ENCODE measurements at regions not wholly inside any gene's neighbourhood (a gene's known extent, or its start where the extent isn't known, plus 50 kb on each side); places are given as distances from the start of the nearest gene placed in this dataset.

DNA sequence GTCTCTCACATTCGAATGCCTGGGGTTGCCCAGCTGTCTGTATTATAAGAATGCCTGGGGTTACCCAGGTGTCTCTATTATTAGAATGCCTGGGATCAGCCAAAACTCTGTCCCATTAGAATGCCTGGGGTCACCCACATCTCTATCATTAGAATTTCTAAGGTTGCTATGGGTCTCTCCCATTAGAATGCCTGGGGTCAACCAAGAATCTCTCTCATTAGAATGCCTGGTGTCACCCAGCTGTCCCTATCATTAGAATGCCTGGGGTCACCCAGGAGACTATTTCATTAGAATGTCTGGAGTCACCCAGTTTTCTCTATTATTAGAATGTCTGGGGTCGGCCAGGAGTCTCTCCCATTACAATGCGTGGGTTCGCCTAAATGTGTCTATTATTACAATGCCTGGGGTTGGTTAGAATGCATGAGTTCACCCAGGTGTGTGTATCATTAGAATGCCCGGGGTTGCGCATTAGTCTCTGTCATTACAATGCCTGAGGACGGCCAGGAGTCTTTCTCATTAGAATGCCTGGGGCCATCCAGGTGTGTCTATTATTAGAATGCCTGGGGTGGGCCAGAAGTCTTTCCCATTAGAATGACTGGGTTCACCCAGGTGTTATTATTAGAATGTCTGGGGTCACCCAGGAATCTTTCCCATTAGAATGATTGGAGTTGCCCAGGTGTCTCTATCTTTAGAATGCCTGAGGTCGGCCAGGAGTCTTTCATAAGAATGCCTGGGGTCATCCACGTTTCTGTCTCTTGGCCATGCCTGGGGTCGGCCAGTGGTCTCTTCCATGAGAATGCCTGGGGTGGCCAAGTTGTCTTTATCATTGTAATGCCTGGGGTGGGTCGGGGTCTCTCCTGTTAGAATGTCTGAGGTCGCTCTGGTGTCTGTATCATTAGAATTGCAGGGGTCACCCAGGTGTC is 59.6 kb downstream of the RNF187 start:
- DNase-seq (ENCODE audit: low read depth in 2 of 2): no peak

DNA sequence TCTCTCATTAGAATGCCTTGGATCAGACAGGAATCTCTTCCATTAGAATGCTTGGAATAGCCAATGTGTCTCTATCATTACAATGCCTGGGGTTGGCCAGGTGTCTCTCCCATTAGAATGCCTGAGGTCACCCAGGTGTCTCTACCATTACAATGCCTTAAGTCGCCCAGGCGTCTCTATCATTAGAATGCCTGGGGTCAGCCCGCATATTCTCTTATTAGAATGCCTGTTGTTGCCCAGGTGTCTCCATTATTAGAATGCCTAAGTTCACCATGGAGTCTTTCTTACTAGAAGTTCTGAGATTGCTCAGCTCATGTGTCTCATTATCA is 60.2 kb downstream of the RNF187 start:
- no peak for DNase-seq (ENCODE audit: low read depth in 2 of 2)

DNA sequence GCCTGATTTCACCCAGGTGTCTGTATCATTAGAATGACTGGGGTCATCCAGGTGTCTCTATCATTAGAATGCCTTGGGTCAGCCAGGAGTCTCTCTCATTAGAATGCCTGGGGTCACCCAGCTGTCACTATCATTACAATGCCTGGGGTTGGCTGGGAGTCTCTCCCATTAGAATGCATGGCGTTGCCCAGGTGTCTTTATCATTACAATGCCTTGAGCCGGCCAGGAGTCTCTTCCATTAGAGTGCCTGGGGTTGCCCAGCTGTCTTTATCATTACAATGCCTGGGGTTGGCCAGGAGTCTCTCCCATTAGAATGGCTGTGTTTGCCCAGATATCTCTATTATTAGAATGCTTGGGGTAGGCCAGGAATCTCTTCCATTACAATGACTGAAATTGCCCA is 61.6 kb downstream of the RNF187 start:
- no peak for DNase-seq (ENCODE audit: low read depth in 2 of 2)

DNA sequence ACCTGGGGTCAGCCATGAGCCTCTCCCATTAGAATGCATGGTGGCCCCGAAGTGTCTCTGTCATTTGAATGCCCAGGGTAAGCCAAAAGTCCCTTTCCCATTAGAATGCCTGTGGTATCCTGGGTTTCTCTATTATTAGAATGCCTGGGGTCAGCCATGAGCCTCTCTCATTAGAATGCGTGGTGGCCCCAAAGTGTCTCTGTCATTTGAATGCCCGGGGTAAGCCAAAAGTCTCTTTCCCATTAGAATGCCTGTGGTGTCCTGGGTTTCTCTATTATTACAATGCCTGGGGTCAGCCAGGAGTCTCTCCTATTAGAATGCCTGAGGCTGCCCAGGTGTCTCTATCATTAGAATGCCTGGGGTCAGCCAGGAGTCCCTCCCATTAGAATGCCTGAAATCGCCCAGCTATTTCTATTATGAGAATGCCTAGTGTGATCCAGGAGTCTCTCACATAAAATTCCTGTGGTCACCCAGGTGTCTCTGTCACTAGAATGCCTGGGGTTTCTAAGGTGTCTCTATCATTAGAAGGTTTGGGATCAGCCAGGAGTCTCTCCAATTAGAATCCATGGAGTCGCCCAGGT is 65.5 kb downstream of the RNF187 start:
- no peak for DNase-seq (ENCODE audit: low read depth in 2 of 2)

DNA sequence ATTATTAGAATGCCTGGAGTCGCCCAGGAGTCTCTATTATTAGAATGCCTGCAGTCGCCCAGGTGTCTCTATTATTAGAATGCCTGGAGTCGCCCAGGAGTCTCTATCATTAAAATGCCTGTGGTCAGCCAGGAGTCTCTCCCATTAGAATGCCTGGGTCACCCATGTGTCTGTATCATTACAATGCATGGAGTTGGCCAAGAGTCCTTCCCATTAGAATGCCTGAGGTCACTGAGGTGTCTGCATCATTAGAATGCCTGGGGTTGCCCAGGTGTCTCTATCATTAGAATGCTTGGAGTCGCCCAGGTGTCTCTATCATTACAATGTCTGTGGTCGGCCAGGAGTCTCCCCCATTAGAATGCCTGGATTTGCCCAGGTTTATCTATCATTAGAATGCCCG is 66.9 kb downstream of the RNF187 start:
- DNase-seq (ENCODE audit: low read depth in 2 of 2): no peak

GRCh38 chr1:228555074-228555994 is 68.2 kb downstream of the RNF187 start:
- peak in 1 of 2 donors; percentile 5 for DNase-seq (ENCODE audit: low read depth in 2 of 2)

DNA sequence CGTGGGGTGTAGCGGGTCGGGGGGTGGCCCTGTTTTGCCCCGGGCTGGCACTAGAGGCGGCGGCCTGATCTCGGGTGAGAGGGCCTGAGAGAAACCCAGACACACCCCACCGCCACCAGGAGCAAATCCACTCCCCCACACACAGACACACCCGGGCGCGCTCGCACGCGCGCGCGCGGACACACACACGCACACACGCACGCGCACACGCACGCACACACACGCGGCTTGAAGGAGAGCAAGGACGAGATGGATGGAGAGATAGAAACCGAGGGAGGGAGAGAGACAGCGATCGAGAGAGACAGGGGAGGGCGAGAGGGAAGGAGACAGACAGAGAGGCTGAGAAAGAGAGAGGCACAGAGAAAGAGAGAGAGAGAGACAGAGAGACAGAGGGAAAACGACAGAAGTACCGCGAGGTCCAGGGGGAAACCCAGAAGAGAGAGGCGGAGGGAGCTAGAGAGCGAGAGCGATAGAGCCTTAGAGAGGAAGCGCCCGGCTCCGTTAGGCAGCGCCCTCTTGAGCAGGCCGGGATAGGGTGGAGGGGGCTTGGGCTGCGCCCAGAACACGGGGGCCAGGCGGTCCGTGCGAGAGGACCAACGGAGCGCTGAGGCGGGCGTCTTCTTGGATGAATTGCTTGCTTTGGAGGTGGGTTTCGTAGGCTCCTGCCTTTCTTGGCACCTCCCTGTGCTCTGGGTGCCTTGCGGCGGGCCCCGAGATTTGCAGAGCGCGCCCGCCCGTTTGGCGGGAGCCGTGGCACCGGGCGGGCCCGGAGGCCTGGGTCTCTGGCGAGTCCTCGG is 69.7 kb downstream of the RNF187 start:
- peak in 1 of 2 donors; percentile 8 for DNase-seq (ENCODE audit: low read depth in 2 of 2)

All from stimulated activated CD8-positive, alpha-beta memory T cell treated with anti-CD3 and anti-CD28 coated beads, Interleukin-2, amount 100 ng/mL, for 48 hours (primary cell).